Neural cell (in vitro differentiated cells): ENCODE measurements at regions not wholly inside any gene's neighbourhood (a gene's known extent, or its start where the extent isn't known, plus 50 kb on each side); places are given as distances from the start of the nearest gene placed in this dataset.

Experiments
- H2AFZ ChIP-seq: fragments of 200-600, 300-800 bp; sonication (generic), shearing (Covaris generic); 2 replicates; pipeline ENCODE4 v1.6.0; 2014; ENCODE audit warnings: low read depth, mild to moderate bottlenecking, antibody characterized with exemption, low read length, moderate library complexity
- H3F3A ChIP-seq: fragments of 200-600 bp; shearing (Covaris generic); 2 replicates; pipeline ENCODE4 v1.6.1; 2016; ENCODE audit warnings: mild to moderate bottlenecking, moderate library complexity, mixed read lengths, antibody characterized with exemption, low read length; ENCODE audit not compliant: insufficient read depth, poor library complexity, severe bottlenecking
- H3K27ac ChIP-seq: fragments of 200-600, 300-800 bp; sonication (generic), shearing (Covaris generic); 2 replicates; pipeline ENCODE4 v1.5.1; 2014; ENCODE audit warnings: mild to moderate bottlenecking, low read length, moderate library complexity
- H3K27me3 ChIP-seq: fragments of 300-800, 200-600 bp; sonication (generic), shearing (Covaris generic); 2 replicates; pipeline ENCODE4 v1.6.0; 2014; ENCODE audit warnings: mild to moderate bottlenecking, low read depth, low read length, moderate library complexity; ENCODE audit not compliant: insufficient read depth
- H3K36me3 ChIP-seq: fragments of 300-800, 200-600 bp; sonication (generic), shearing (Covaris generic); 2 replicates; pipeline ENCODE4 v1.5.1; 2014; ENCODE audit warnings: mild to moderate bottlenecking, antibody characterized with exemption, low read length, moderate library complexity; ENCODE audit not compliant: insufficient read depth
- H3K4me2 ChIP-seq: fragments of 300-800, 200-600 bp; sonication (generic), shearing (Covaris generic); 2 replicates; pipeline ENCODE4 v1.6.0; 2014; ENCODE audit warnings: mild to moderate bottlenecking, low read length
- H3K4me3 ChIP-seq: fragments of 300-800, 200-600 bp; sonication (generic), shearing (Covaris generic); 2 replicates; pipeline ENCODE4 v1.5.1; 2014; ENCODE audit warnings: mild to moderate bottlenecking, low read length, moderate library complexity
- H3K79me2 ChIP-seq: fragments of 200-600 bp; shearing (Covaris generic); replicated peaks from 2 replicates; pipeline ENCODE4 v1.6.0; 2014; ENCODE audit warnings: mild to moderate bottlenecking, low read length, moderate library complexity; ENCODE audit not compliant: insufficient read depth
- H3K9ac ChIP-seq: fragments of 300-800, 200-600 bp; sonication (generic), shearing (Covaris generic); 2 replicates; pipeline ENCODE4 v1.6.1; 2016; ENCODE audit warnings: mild to moderate bottlenecking, low read length, mixed read lengths
- H3K9me2 ChIP-seq: fragments of 200-600 bp; shearing (Covaris generic); 2 replicates; pipeline ENCODE4 v1.6.1; 2016; ENCODE audit warnings: mild to moderate bottlenecking, low read length, mixed read lengths; ENCODE audit not compliant: insufficient read depth
- H3K9me3 ChIP-seq: fragments of 200-600, 300-800 bp; sonication (generic), shearing (Covaris generic); 2 replicates; pipeline ENCODE4 v1.6.1; 2016; ENCODE audit warnings: mild to moderate bottlenecking, mixed run types, low read length, moderate library complexity, mixed read lengths
- H4K20me1 ChIP-seq: fragments of 200-600 bp; shearing (Covaris generic); 2 replicates; pipeline ENCODE4 v1.6.1; 2016; ENCODE audit warnings: mild to moderate bottlenecking, mixed run types; ENCODE audit not compliant: insufficient read depth
- CTCF ChIP-seq: fragments of 450-650 bp; IDR thresholded peaks from 2 replicates; pipeline ENCODE4 v1.5.1; 2014; ENCODE audit warnings: antibody characterized with exemption, mild to moderate bottlenecking, moderate library complexity; ENCODE audit not compliant: poor library complexity, severe bottlenecking
- EP300 ChIP-seq: fragments of 450-650 bp; conservative IDR thresholded peaks from 2 replicates; pipeline ENCODE4 v1.6.1; 2014; ENCODE audit warnings: antibody characterized with exemption, mild to moderate bottlenecking, moderate library complexity; ENCODE audit not compliant: poor library complexity, severe bottlenecking
- EZH2 ChIP-seq: fragments of 200-600, 300-800 bp; shearing (Covaris generic), sonication (generic); IDR thresholded peaks from 2 replicates; pipeline ENCODE4 v1.6.1; 2014; ENCODE audit warnings: antibody characterized with exemption, low read length, borderline replicate concordance, mild to moderate bottlenecking; ENCODE audit not compliant: insufficient read depth, poor library complexity, severe bottlenecking
- MXI1 ChIP-seq: fragments of 450-650 bp; conservative IDR thresholded peaks from 2 replicates; pipeline ENCODE4 v1.6.1; 2014; ENCODE audit warnings: antibody characterized with exemption, mild to moderate bottlenecking; ENCODE audit not compliant: poor library complexity, severe bottlenecking
- POLR2AphosphoS5 ChIP-seq: IDR thresholded peaks from 2 replicates; pipeline ENCODE4 v1.6.1; 2012
- RAD21 ChIP-seq: fragments of 450-650 bp; conservative IDR thresholded peaks from 2 replicates; pipeline ENCODE4 v1.6.1; 2014; ENCODE audit warnings: antibody characterized with exemption, mild to moderate bottlenecking, moderate library complexity
- REST ChIP-seq: IDR thresholded peaks from 2 replicates; pipeline ENCODE4 v1.6.1; 2012; ENCODE audit warnings: borderline replicate concordance
- SMC3 ChIP-seq: fragments of 450-650 bp; conservative IDR thresholded peaks from 2 replicates; pipeline ENCODE4 v1.6.1; 2014; ENCODE audit warnings: antibody characterized with exemption, mild to moderate bottlenecking, moderate library complexity; ENCODE audit not compliant: poor library complexity
- TAF1 ChIP-seq: IDR thresholded peaks from 2 replicates; pipeline ENCODE4 v1.6.1; 2012; ENCODE audit warnings: low read depth

GRCh38 chr2:147232225-147232669 is 612.6 kb upstream of the ACVR2A start:
- Histone ChIP-seq H3K27ac (no peak overlapping the region), H3K9ac (no peak overlapping the region), H4K20me1 (no peaks in the 10 kb centered on the region), H3K4me2 (no peak overlapping the region), H3K9me2 (no peaks in the 10 kb centered on the region), H3K4me3 (no peak overlapping the region), H3K27me3 (no peaks in the 10 kb centered on the region), H3F3A (no peaks in the 10 kb centered on the region), H2AFZ (no peak overlapping the region), H3K9me3 (no peaks in the 10 kb centered on the region), H3K36me3 (no peaks in the 10 kb centered on the region), H3K79me2 (no peaks in the 10 kb centered on the region)
- no peak for TF ChIP-seq MXI1
- TF ChIP-seq SMC3: no peak
- TF ChIP-seq CTCF: no peak
- TF ChIP-seq TAF1: no peak
- no peak for TF ChIP-seq EP300
- no peak for TF ChIP-seq RAD21
- TF ChIP-seq REST: no peak
- TF ChIP-seq POLR2AphosphoS5: no peak
- no peak for TF ChIP-seq EZH2

- Histone ChIP-seq H2AFZ (no peak overlapping the region), H3K9ac (no peak overlapping the region), H3K9me3 (no peaks in the 10 kb centered on the region), H4K20me1 (no peaks in the 10 kb centered on the region), H3K27ac (no peak overlapping the region), H3K4me2 (no peak overlapping the region), H3K36me3 (no peaks in the 10 kb centered on the region), H3K27me3 (no peaks in the 10 kb centered on the region), H3F3A (no peaks in the 10 kb centered on the region), H3K9me2 (no peaks in the 10 kb centered on the region), H3K79me2 (no peaks in the 10 kb centered on the region), H3K4me3 (no peak overlapping the region)
- no peak for TF ChIP-seq EZH2
- TF ChIP-seq CTCF: no peak
- no peak for TF ChIP-seq REST
- TF ChIP-seq TAF1: no peak
- no peak for TF ChIP-seq EP300
- no peak for TF ChIP-seq RAD21
- no peak for TF ChIP-seq MXI1
- TF ChIP-seq POLR2AphosphoS5: no peak
- no peak for TF ChIP-seq SMC3
These were observed 613.2 kb upstream of the ACVR2A start for GRCh38 chr2:147231607-147232006.
